GM12878 (cell line): ENCODE measurements at regions not wholly inside any gene's neighbourhood (a gene's known extent, or its start where the extent isn't known, plus 50 kb on each side); places are given as distances from the start of the nearest gene placed in this dataset.

Source experiments
- ATAC-seq: fragments of 200-7000 bp; cut with Tn5 transposase; 3 replicates; pipeline ENCODE4 v1.9.1; 2020; ENCODE audit warnings: mild to moderate bottlenecking, moderate library complexity
- BruUV-seq: library from RNA; stranded (reverse); fragments of 400-500 nt; replicated peaks from 2 replicates; lab custom pipeline; 2021; lab: Mats Ljungman, UMichigan
- CTCF ChIA-PET: fragments of 300-600 bp; sonication (Branson Sonifier 250); formaldehyde crosslinking; extraction: SDS; loops from one replicate; lab custom pipeline; 2021; ENCODE audit warnings: inconsistent platforms; lab: Yijun Ruan, JAX
- POLR2A ChIA-PET: fragments of 350-600 bp; formaldehyde crosslinking; extraction: SDS; loops from one replicate; lab custom pipeline; 2021; ENCODE audit warnings: inconsistent platforms; lab: Charles Lee
- RAD21 ChIA-PET: fragments of 300-600 bp; sonication (Branson Sonifier 250); formaldehyde crosslinking; loops from one replicate; lab custom pipeline; 2023; ENCODE audit warnings: antibody characterized with exemption; ENCODE audit not compliant: unreplicated experiment; lab: Charles Lee
- SMC1A ChIA-PET: fragments of 300-600 bp; sonication (Branson Sonifier 250); formaldehyde crosslinking; loops from one replicate; lab custom pipeline; 2023; ENCODE audit not compliant: unreplicated experiment, uncharacterized antibody; lab: Charles Lee
- DNase-seq: peaks from one replicate; pipeline ENCODE4 v3.0.0-alpha.2; 2011; ENCODE audit warnings: low read depth, low spot score
- FAIRE-seq: peaks from 3 replicates; lab custom pipeline; 2011; peaks lifted over from hg19 to GRCh38; lab: Jason Lieb, UNC
- H2AFZ ChIP-seq: 2 replicates; pipeline ENCODE4 v1.6.0; 2011; ENCODE audit warnings: low read depth, low read length, control low read depth; ENCODE audit not compliant: control insufficient read depth
- H3K27ac ChIP-seq: 2 replicates; pipeline ENCODE4 v1.5.1; 2011; ENCODE audit warnings: control low read depth; ENCODE audit not compliant: control insufficient read depth, insufficient read depth
- H3K27me3 ChIP-seq, 2 experiments: replicated peaks in 1 of 2; 2 replicates each; pipeline versions ENCODE4 v1.6.0 to v1.6.1; 2011; ENCODE audit warnings: low read length in 1 of 2; ENCODE audit not compliant: control insufficient read depth in 2 of 2, insufficient read depth in 2 of 2
- H3K36me3 ChIP-seq, 2 experiments: 2 replicates each; pipeline ENCODE4 v1.5.1; 2011; ENCODE audit warnings: low read length in 1 of 2; ENCODE audit not compliant: control insufficient read depth in 2 of 2, insufficient read depth in 2 of 2
- H3K4me1 ChIP-seq: 2 replicates; pipeline ENCODE4 v1.6.1; 2011; ENCODE audit warnings: mild to moderate bottlenecking, low read length, moderate library complexity, mixed read lengths; ENCODE audit not compliant: control insufficient read depth, insufficient read depth
- H3K4me2 ChIP-seq: 2 replicates; pipeline ENCODE4 v1.6.0; 2011; ENCODE audit warnings: control low read depth; ENCODE audit not compliant: control insufficient read depth, insufficient read depth
- H3K4me3 ChIP-seq: fragments of 200-600 bp; sonication (generic); 2 replicates; pipeline ENCODE4 v1.5.1; 2016
- H3K79me2 ChIP-seq: 2 replicates; pipeline ENCODE4 v1.6.0; 2011; ENCODE audit warnings: low read length; ENCODE audit not compliant: control insufficient read depth, insufficient read depth
- H3K9ac ChIP-seq: 2 replicates; pipeline ENCODE4 v1.8.0; 2011; ENCODE audit warnings: low read length, control low read depth, mixed read lengths; ENCODE audit not compliant: control insufficient read depth, insufficient read depth
- H3K9me3 ChIP-seq: replicated peaks from 3 replicates; pipeline ENCODE4 v1.5.1; 2011; ENCODE audit warnings: mild to moderate bottlenecking, low read length; ENCODE audit not compliant: control insufficient read depth, insufficient read depth
- H4K20me1 ChIP-seq: 2 replicates; pipeline ENCODE4 v1.6.0; 2011; ENCODE audit not compliant: control insufficient read depth, insufficient read depth
- HDAC6 ChIP-seq: fragments of 200-600 bp; sonication (generic); IDR thresholded peaks from one replicate; pipeline ENCODE4 v1.8.0; 2017; ENCODE audit warnings: antibody characterized with exemption; ENCODE audit not compliant: unreplicated experiment
- PAX8 ChIP-seq: fragments of 450-650 bp; IDR thresholded peaks from 2 replicates; pipeline ENCODE4 v1.6.1; 2017; ENCODE audit warnings: mild to moderate bottlenecking, moderate library complexity
- POLR2A ChIP-seq: IDR thresholded peaks from 2 replicates; pipeline ENCODE4 v1.6.1; 2011; ENCODE audit warnings: low read depth, mild to moderate bottlenecking, low read length
- YBX1 ChIP-seq: fragments of 450-650 bp; IDR thresholded peaks from 2 replicates; pipeline ENCODE4 v1.6.1; 2016; ENCODE audit warnings: antibody characterized with exemption
- WGBS: methylation state at CpG from one replicate; pipeline ENCODE4 v1.1.6; 2016; ENCODE audit warnings: low lambda C conversion rate; ENCODE audit not compliant: insufficient replicate concordance, insufficient coverage; ENCODE audit errors: missing lambda C conversion rate; 5-methylcytosine and 5-hydroxymethylcytosine counted together
- in situ Hi-C: fragments of 300-500 bp; cut with MboI; formaldehyde crosslinking; loops from 9 replicates; pipeline ENCODE4 v1.14.3; 2018; ENCODE audit warnings: mixed read lengths
- intact Hi-C: fragments of 100-400 bp; cut with micrococcal nuclease; formaldehyde crosslinking; loops from one replicate; pipeline ENCODE4 v1.14.2; 2022; ENCODE audit not compliant: unreplicated experiment
- TF ChIP-seq, protein P1 (sequence below): fragments of 450-650 bp; IDR thresholded peaks from 2 replicates; pipeline ENCODE4 v1.6.1; 2014; ENCODE audit warnings: mild to moderate bottlenecking
- TF ChIP-seq, protein P2 (sequence below): IDR thresholded peaks from 2 replicates; pipeline ENCODE4 v1.6.1; 2011; ENCODE audit warnings: borderline replicate concordance, low read depth, mild to moderate bottlenecking, moderate library complexity, low read length; ENCODE audit not compliant: insufficient read depth, poor library complexity, severe bottlenecking

DNA sequence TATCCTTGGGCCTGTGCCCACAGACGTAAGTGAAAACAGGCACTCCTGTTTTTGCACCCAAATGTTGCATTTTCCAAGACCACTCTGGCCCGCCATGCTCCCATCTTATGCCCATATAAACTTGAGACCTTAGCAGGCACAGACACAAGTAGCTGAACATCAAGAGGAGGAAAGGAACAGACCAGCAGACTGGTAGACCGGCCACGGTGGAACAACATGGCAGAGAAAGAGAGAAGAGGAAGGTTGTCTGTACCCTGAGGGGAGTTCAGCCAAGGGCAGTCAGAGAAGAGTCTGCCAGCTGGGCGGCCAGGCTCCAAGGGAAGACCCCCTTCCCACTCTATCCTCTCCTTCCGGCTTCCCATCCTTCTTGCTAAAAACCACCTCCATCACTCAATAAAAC is 85.3 kb downstream of the GPR37 start:
- Histone ChIP-seq H3K4me3 (no peak overlapping the region), H3K4me2 (no peak overlapping the region), H3K36me3 (no peaks in the 10 kb centered on the region), H3K9me3 (no peaks in the 10 kb centered on the region), H2AFZ (no peak overlapping the region), H3K4me1 (no peaks in the 10 kb centered on the region), H3K9ac (no peak overlapping the region), H3K79me2 (no peaks in the 10 kb centered on the region), H3K27ac (no peak overlapping the region), H3K27me3 (no peaks in the 10 kb centered on the region), H4K20me1 (no peaks in the 10 kb centered on the region)
- ChIA-PET POLR2A (no interaction called here), CTCF (no interaction called here), RAD21 (no interaction called here), SMC1A (interaction anchor here (1.2 kb wide), 1 partner anchor 11 kb away, joined by 3 read pairs; no protein-coding TSS in a partner anchor)
- TF ChIP-seq HDAC6: no peak
- no peak for TF ChIP-seq POLR2A
- TF ChIP-seq, protein P1, sequence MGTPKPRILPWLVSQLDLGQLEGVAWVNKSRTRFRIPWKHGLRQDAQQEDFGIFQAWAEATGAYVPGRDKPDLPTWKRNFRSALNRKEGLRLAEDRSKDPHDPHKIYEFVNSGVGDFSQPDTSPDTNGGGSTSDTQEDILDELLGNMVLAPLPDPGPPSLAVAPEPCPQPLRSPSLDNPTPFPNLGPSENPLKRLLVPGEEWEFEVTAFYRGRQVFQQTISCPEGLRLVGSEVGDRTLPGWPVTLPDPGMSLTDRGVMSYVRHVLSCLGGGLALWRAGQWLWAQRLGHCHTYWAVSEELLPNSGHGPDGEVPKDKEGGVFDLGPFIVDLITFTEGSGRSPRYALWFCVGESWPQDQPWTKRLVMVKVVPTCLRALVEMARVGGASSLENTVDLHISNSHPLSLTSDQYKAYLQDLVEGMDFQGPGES: no peak
- no peak for TF ChIP-seq PAX8
- DNase-seq (no peak), FAIRE-seq (no peak), ATAC-seq (no peak)
- no TSS peak for BruUV-seq
- WGBS: 53% methylated on average over 6 of the region's 6 CpGs
- intact Hi-C loops: no loop called here
- in situ Hi-C loops: no loop called here

DNA sequence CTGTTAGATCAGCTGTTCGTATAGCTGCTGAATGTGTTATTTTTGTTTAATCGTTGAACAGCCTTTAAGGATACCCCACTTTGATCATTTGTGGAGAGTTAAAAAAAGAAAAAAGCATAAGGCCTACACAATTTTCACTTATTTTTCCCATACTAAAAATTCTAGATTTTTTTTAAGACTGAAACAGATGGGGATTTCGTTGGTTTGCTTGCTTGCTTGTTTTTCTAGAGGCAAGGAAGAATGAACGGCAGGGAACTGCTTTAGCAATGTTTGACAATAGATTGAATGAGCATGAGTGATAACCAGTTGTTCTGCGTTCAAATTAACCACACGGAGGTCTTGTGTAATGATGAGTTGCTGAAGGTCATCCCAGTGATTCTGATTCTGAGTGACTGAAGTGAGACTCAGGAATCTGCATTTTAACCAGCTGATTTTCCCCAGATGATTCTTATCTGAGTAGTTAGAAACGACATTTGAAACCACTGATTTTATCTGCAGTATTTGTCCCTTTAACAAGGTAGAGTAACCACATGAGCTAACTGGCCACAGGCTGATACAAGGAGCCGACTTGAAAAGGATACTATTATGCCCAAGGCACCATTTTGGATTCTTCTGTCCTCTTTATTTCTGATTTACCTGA is 85.9 kb downstream of the GPR37 start:
- H2AFZ ChIP-seq: no peak overlapping the region
- ChIA-PET CTCF (interaction anchor here (0.6 kb wide), 1 partner anchor 689 kb away, joined by 3 read pairs; no protein-coding TSS in a partner anchor), SMC1A (interaction anchor here (1.2 kb wide), 1 partner anchor 10 kb away, joined by 3 read pairs; no protein-coding TSS in a partner anchor), RAD21 (no interaction called here), POLR2A (no interaction called here)
- no peaks in the 10 kb centered on the region for H4K20me1 ChIP-seq
- in situ Hi-C loops (no loop called here), intact Hi-C loops (no loop called here)
- no peak for DNase-seq
- no peak overlapping the region for H3K27ac ChIP-seq
- no peak for TF ChIP-seq YBX1
- TF ChIP-seq, protein P2, sequence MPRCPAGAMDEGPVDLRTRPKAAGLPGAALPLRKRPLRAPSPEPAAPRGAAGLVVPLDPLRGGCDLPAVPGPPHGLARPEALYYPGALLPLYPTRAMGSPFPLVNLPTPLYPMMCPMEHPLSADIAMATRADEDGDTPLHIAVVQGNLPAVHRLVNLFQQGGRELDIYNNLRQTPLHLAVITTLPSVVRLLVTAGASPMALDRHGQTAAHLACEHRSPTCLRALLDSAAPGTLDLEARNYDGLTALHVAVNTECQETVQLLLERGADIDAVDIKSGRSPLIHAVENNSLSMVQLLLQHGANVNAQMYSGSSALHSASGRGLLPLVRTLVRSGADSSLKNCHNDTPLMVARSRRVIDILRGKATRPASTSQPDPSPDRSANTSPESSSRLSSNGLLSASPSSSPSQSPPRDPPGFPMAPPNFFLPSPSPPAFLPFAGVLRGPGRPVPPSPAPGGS: peak; percentile 22
- FAIRE-seq: no peak
- 23% methylated on average over 8 of the region's 8 CpGs for WGBS
- H3K9me3 ChIP-seq: no peaks in the 10 kb centered on the region
- no peaks in the 10 kb centered on the region for H3K27me3 ChIP-seq
- H3K4me2 ChIP-seq: no peak overlapping the region
- no TSS peak for BruUV-seq
- no peaks in the 10 kb centered on the region for H3K36me3 ChIP-seq
- no peaks in the 10 kb centered on the region for H3K4me1 ChIP-seq
- no peak overlapping the region for H3K9ac ChIP-seq
- no peaks in the 10 kb centered on the region for H3K79me2 ChIP-seq
- no peak for ATAC-seq
- no peak overlapping the region for H3K4me3 ChIP-seq
